ENCODE measurements at regions not wholly inside any gene's neighbourhood (a gene's known extent, or its start where the extent isn't known, plus 50 kb on each side); places are given as distances from the start of the nearest gene placed in this dataset.

- TF ChIP-seq CTCF (IDR thresholded peaks at IDR 0.05 in 2 of 3, conservative IDR thresholded peaks at IDR 0.05 in 1 of 3; ENCODE audit: borderline replicate concordance in 1 of 3, insufficient read depth in 1 of 3, low read depth in 2 of 3, low read length in 2 of 3): no peak
- no peak for TF ChIP-seq EZH2phosphoT487 (IDR thresholded peaks at IDR 0.05; ENCODE audit: borderline replicate concordance)
- no peak for TF ChIP-seq POLR2A (IDR thresholded peaks at IDR 0.05; ENCODE audit: borderline replicate concordance, extremely low read depth, insufficient read depth, insufficient read length)
- no peak for TF ChIP-seq RAD21 (IDR thresholded peaks at IDR 0.05; ENCODE audit: low read depth)
Observed at GRCh38 chr10:109105725-109106124, 817.6 kb downstream of the XPNPEP1 start.

All from HCT116 (cell line).